GM21381 (cell line): ENCODE measurements at regions not wholly inside any gene's neighbourhood (a gene's known extent, or its start where the extent isn't known, plus 50 kb on each side); places are given as distances from the start of the nearest gene placed in this dataset.

Experiments
- ATAC-seq: cut with Tn5 transposase; IDR thresholded peaks from one replicate; pipeline ENCODE4 v1.9.1; 2021; ENCODE audit warnings: mild to moderate bottlenecking, moderate library complexity; ENCODE audit not compliant: unreplicated experiment

- no peak for ATAC-seq
Measured at GRCh38 chr16:86389566-86390328, 120.6 kb upstream of the FOXF1 start.

GRCh38 chr16:86390335-86390734 is 120.0 kb upstream of the FOXF1 start:
- ATAC-seq: no peak

- ATAC-seq: no peak
Measured at GRCh38 chr16:86391486-86391885, 118.8 kb upstream of the FOXF1 start.

GRCh38 chr16:86391984-86392383 is 118.3 kb upstream of the FOXF1 start:
- ATAC-seq: no peak

- ATAC-seq: no peak
Measured at GRCh38 chr16:86392436-86393152, 117.7 kb upstream of the FOXF1 start.

- ATAC-seq: no peak
Measured at GRCh38 chr16:86393907-86394626, 116.3 kb upstream of the FOXF1 start.

- ATAC-seq: no peak
Measured at GRCh38 chr16:86395477-86395876, 114.8 kb upstream of the FOXF1 start.

GRCh38 chr16:86396422-86396821 is 113.9 kb upstream of the FOXF1 start:
- no peak for ATAC-seq

GRCh38 chr16:86396901-86397311 is 113.4 kb upstream of the FOXF1 start:
- ATAC-seq: no peak

- ATAC-seq: no peak
Measured at GRCh38 chr16:86398201-86398600, 112.1 kb upstream of the FOXF1 start.

GRCh38 chr16:86398622-86399021 is 111.7 kb upstream of the FOXF1 start:
- no peak for ATAC-seq

GRCh38 chr16:86401126-86401525 is 109.2 kb upstream of the FOXF1 start:
- ATAC-seq: no peak

GRCh38 chr16:86403085-86403484 is 107.2 kb upstream of the FOXF1 start:
- ATAC-seq: no peak

- no peak for ATAC-seq
Measured at GRCh38 chr16:86403541-86404163, 106.7 kb upstream of the FOXF1 start.

GRCh38 chr16:86404678-86405077 is 105.6 kb upstream of the FOXF1 start:
- ATAC-seq: no peak

- ATAC-seq: no peak
Measured at GRCh38 chr16:86405319-86405718, 105.0 kb upstream of the FOXF1 start.

- no peak for ATAC-seq
Measured at GRCh38 chr16:86406056-86406455, 104.3 kb upstream of the FOXF1 start.

- no peak for ATAC-seq
Measured at GRCh38 chr16:86408685-86409084, 101.6 kb upstream of the FOXF1 start.

- ATAC-seq: no peak
Measured at GRCh38 chr16:86410081-86410480, 100.2 kb upstream of the FOXF1 start.

- no peak for ATAC-seq
Measured at GRCh38 chr16:86410529-86410928, 99.8 kb upstream of the FOXF1 start.

- ATAC-seq: no peak
Measured at GRCh38 chr16:86411897-86412296, 98.4 kb upstream of the FOXF1 start.
